HuH-7 (cell line): ENCODE measurements at regions not wholly inside any gene's neighbourhood (a gene's known extent, or its start where the extent isn't known, plus 50 kb on each side); places are given as distances from the start of the nearest gene placed in this dataset.

ENCODE experiments used
- DNase-seq: peaks from one replicate; pipeline ENCODE4 v3.0.0; 2011; ENCODE audit warnings: low spot score

GRCh38 chr16:79543219-79543618 is 57.3 kb downstream of the MAF start:
- no peak for DNase-seq

GRCh38 chr16:79542237-79542774 is 58.2 kb downstream of the MAF start:
- DNase-seq, result no peak

GRCh38 chr16:79540825-79541595 is 59.5 kb downstream of the MAF start:
- DNase-seq, result no peak

DNA sequence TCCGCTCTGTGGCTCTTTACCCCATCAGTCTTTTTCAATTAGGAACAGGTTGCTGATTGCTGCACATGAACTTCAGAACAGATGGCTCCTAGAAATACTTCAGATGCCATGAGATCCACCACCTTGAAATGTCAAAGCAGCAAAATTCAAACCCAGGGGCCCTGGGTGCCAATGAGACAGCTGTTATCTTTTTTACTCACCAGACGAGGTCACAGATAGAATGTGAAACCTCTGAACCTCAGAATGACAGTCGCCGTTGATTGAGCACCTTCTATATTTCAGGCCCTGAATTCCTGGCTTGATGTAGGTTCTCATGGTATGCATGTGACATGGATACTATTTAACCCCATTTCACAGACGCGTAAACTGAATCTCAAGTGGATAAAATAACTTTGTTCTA is 63.0 kb downstream of the MAF start:
- DNase-seq, result no peak

GRCh38 chr16:79536958-79537357 is 63.6 kb downstream of the MAF start:
- DNase-seq, result no peak

DNA sequence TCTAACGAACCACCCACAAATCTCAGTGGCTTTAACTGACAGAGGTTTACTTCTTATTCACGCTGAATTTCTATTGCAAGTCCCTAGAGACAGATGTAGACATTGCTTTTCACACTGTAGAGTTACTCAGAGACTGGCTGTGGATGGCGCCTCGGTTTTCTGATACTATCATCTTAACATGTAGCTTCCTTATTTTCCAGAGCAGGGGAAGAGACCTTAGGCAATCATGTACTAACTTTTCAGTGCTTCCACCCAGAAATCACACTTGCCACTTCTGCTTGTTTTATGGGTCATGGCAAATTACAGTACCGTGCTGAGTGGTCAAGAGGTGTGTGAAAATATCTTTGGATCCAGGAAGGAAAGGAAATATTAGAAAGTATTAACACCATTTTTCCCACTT is 65.4 kb downstream of the MAF start:
- DNase-seq, result no peak

DNA sequence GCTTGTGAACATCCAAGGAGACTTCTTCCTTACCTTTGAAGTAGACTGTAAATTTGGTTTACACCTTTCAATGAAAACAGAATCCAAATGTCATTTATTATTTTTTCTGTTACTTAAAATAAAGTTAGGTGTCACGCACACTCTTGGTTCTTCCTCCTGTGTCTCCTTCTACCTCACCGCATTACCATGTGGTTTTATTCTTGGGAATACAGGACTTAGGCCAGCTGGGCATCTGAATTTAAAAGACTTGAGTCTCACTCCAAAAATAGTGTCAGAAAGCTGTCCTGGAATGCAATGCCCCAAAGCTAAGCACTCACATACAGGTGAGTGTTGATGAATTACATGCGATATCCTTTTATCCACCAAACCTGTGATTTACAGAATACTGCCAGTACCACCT is 66.4 kb downstream of the MAF start:
- no peak for DNase-seq

- DNase-seq, result no peak
These were observed 67.2 kb downstream of the MAF start for GRCh38 chr16:79533292-79533691.

DNA sequence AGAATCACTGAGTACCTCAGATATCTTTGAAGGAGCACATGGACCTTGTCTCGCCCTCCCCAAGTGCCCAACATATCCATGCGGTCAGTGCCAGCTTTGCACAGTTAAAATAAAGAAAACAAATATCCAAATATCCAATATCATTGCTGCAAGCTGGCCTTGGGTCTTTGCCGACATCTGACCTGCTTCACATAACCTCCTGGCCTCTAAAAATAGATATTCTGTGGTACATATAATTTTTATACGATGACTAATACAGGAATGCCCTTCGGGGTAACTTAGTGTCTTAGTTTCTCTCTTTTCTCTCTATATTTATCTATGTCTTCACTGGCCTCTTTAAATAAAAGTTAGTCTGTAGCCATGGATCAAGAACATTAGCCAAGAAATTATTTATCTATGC is 67.8 kb downstream of the MAF start:
- DNase-seq, result no peak

- DNase-seq, result no peak
These were observed 68.3 kb downstream of the MAF start for GRCh38 chr16:79532273-79532672.

DNA sequence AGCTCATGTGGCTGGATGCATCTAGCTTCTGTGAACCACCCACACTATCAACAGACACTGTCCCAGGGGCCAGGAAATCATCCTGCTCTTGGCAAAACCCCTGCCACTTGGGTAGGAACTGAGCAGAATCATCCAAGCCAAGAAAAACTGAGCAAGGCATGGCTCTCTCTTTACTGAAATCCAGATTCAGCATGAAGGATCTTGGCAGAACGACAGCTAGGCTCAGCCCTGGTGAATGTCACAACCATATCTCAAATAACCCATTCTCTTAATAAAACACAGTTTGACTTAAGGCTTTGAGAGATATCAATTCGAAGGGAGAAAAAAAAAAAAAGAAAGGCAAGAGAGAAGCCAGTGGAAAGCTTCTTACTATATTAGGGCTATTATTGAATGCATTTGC is 72.2 kb downstream of the MAF start:
- DNase-seq, result no peak

GRCh38 chr16:79523971-79524370 is 76.6 kb downstream of the MAF start:
- no peak for DNase-seq

GRCh38 chr16:79519448-79519847 is 81.1 kb downstream of the MAF start:
- no peak for DNase-seq

DNA sequence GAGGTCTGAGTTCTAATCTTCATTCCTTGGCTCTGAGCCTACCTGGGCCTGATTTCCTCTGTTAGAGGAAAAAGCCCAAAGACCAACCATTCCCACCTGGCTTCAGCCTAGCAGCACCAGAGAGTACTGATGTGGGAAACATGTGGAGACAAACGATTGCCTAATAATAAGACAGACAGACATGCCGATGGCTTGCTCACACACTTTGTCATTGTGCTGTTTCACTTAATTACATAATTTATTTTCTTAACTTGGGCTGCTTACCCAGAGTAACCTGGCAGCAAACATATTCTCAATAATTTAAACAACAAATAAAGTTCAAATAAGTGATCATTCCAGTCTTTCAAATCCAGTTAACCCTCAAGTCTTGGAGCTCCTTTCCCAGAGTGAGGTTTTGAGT is 83.4 kb downstream of the MAF start:
- no peak for DNase-seq

DNA sequence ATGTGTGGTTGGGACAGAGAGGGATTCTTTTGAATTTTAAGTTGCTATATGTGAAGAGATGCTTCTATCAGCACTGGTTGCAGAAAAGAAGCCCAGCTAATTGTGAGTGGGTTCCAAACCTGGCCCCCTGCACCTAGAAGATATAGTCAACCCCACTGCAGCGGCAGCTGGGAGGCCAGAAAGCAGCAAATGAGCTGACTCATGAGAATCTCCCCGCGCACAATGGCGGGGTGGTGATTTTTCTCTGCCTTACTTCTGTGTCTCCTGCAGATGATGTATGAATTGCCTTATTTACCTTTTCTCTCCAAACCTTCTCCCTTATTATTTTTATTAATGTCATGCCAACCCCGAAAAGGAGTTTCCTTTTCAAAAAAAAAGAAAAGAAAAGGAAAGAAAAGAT is 89.7 kb downstream of the MAF start:
- no peak for DNase-seq

GRCh38 chr16:79509906-79510305 is 90.6 kb downstream of the MAF start:
- DNase-seq, result no peak

DNA sequence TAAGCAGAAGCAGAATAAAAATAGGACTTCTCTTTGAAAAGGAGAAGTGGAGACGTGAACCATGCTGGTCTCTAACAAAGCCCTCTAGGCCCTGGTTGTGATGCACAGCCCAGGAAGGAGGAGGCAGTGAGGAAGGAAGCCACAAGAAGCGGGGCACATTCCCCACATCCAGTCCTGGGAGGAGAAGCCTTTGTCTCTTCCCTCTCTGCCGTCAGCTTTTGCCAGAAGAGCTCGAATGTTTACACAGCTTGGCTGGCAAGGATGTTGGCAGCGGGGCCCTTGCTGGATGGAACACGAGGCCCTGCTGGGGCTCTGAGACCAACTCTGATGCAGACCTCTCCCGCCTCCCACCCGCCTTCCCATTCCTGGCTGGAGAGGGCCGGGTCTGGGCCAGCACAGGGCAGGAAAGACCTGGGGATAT is 91.3 kb downstream of the MAF start:
- DNase-seq, result no peak

DNA sequence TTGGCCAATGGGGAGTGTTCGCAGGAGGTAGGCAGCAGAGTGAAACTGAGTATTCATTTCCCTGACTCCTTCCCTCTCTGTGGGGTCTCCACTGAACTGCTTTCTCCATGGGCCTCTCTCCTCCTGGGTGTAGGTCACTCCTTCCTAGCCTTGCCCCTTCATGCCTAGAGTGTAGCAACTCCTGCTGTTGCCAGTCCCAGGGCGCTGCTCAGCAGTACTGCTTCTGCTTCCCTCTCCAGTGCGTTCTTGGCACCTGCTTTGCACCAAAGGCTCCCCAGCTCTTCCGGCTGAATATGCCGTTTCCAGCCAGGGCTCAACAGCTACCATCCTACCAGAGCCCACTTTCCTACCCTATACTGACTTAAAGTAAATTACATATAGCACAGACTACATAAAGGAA is 92.2 kb downstream of the MAF start:
- no peak for DNase-seq

DNA sequence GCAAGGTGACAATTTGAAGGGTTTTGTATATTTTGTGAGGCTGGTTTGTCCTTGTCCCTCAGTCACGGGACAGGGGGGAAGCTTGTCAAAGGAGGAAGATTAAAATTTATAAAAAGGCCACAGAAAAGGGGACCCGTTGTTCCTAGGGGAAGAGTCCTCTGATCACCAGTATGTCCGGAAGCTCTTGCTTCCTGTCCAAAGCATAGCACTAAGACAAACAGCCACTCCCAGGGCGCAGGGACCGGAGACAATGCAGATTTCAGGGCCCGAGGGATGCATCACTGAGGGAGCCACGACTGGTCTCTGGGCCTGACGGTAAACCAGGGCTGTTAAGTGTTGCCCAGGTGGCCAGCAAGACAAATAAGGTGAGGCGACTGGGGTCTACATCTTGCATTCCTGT is 95.2 kb downstream of the MAF start:
- no peak for DNase-seq

DNA sequence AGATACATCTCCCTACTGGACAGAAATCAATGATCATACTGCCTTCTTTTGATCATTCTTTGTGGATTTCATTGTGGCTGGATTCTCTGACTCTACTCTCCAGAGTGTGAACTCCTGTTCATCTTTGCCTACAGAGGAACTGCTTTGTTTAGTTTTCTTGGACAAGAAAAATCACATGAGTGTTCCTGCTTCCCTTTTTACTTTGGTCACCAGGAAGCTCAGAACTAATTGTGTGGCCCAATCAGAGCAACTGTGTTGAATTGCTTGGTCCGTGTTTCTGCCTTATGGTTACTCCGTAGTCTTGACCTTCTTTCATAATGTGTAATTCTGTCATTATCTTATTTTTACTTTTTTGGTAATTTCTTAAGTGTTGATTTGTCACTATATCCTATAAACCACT is 97.0 kb downstream of the MAF start:
- DNase-seq, result no peak

DNA sequence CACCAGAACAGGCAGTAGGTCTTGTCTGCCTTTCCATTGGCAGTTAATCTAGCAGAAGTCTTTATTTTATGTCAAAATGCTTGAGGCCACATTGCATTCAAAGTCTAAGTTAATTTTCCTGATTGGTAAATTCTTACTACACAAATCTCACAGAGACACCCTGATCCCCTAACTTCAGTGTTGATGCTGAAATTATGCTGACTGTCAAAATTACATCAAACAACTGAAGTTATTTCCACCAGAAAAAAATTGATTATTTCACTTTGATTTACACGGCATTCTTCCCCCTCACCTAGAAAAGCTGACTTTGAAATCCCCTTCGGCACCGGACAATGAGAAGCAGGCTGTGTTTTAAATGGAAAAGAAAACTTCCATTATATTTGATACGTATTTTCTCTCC is 99.1 kb downstream of the MAF start:
- no peak for DNase-seq

GRCh38 chr16:79500866-79501265 is 99.7 kb downstream of the MAF start:
- no peak for DNase-seq

- no peak for DNase-seq
These were observed 100.3 kb downstream of the MAF start for GRCh38 chr16:79500286-79500685.

- no peak for DNase-seq
These were observed 101.6 kb downstream of the MAF start for GRCh38 chr16:79498928-79499327.
